ENCODE measurements at regions not wholly inside any gene's neighbourhood (a gene's known extent, or its start where the extent isn't known, plus 50 kb on each side); places are given as distances from the start of the nearest gene placed in this dataset.

- DNase-seq: no peak
Measured at GRCh38 chr13:103308667-103309066, 242.4 kb upstream of the SLC10A2 start.

DNA sequence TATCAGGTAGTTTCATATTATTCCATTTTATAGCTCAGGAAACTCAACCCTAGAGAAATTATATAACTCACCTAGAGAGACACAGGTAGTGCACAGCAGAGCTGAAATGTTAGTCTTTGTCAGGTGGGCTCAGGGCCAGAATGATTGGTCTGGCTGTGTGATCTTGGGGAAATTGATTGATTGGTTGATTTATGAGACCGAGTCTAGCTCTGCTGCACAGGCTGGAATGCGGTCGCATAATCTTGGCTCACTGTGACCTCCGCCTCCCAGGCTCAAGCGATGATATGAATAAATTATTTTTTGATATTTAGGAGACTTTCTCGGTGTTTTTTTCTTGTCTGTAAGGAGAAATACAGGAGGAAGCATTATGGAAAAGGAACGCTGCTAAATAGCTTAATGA, 239.9 kb upstream of the SLC10A2 start:
- DNase-seq: no peak

- no peak for DNase-seq
Measured at GRCh38 chr13:103303078-103303651, 236.9 kb upstream of the SLC10A2 start.

GRCh38 chr13:103302676-103303075, 236.5 kb upstream of the SLC10A2 start:
- no peak for DNase-seq

GRCh38 chr13:103299079-103299478, 232.9 kb upstream of the SLC10A2 start:
- no peak for DNase-seq

DNA sequence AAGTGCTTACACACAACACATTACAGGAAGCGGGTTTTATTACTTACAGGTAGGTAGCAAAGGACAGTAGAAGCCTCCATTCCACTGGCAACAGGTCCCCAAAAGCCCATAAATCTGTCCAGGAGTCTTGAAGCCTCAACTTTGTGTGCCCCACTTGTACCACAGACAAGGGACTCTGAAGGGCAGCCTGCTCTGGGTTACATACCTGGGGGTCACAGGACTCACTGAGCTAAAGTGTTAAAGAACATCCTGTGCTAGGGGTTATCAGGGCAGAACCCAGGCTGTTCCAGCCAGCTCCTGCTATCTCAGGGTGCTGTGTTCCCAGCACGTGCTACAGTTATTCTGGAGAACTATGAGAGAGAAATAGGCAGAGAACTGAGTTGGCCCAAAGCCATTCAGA, 230.9 kb upstream of the SLC10A2 start:
- DNase-seq: no peak

DNA sequence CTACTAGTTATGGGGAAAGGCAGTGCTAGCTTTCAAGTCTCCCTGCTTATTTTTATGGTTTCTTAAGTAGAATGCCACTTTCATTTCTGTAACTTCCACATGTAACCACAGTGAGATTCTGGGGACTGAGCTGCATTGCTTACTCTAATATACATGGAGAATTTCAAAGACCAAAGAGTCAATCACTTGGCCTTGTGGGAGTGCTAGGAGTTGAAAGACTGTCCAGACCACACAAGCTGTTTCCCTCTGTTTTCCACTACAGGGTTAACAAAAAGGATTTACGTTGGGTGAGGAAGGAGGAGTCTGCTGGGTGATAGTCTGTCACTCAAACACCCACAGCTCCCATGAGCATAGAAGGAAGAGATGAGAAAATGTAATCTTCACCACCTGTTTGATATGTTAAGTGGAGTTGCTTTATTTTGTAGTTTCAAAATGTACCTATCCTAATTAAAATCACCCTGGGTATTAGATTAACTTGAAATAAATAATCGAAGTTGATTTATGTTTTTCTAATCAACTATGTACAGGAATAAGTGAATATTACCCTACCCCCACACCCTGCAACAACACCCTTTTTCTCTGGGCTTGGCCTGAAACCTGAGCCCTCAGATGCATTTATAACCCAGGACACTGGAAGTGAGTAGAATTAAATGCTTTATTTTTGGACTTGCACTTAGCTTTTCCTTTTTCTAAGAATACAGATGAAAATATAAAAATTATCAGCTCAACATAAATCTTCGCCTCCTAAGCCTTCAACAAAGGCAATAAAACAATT, 225.8 kb upstream of the SLC10A2 start:
- no peak for DNase-seq

- DNase-seq: no peak
Measured at GRCh38 chr13:103291226-103291625, 225.0 kb upstream of the SLC10A2 start.

- no peak for DNase-seq
Measured at GRCh38 chr13:103289681-103290080, 223.5 kb upstream of the SLC10A2 start.

DNA sequence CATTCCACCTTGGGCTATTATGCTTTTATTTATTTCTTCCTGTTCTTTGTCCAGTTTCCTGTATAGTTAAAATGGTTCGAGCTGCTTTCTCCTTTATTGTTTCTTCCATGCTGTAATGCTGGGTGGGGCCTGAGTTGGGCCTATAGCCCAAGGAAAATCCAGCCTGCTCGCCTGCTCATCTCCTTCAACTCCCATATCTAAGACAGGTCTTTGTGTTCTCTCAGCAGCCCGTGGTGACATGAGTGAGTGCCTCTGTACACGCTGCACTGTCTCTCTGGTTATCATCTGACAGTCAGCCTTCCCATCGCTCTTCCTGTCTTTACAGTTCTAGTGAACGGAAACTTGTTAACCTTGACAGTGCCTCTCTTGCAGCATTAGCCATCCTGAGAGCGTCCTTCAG, 221.9 kb upstream of the SLC10A2 start:
- DNase-seq: no peak

DNA sequence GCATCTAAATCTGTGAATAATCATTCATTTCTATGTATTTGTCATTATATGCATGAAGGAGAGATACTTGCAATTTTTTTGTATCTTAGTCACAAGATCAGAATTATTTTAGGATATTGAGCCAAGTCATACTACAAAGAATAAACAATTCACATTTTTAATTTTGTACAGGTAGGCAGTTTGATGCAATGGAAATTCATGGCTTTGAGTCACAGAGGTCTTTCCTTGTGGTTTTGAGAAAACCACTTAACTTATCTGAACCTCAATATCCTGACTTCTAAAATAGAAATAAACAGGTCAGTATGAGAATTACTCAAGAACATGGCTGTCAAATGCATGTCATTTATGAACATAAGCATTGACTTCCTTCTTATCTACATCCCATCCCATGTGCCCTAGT, 221.4 kb upstream of the SLC10A2 start:
- no peak for DNase-seq

- no peak for DNase-seq
Measured at GRCh38 chr13:103284466-103284865, 218.2 kb upstream of the SLC10A2 start.

- no peak for DNase-seq
Measured at GRCh38 chr13:103283451-103283820, 217.2 kb upstream of the SLC10A2 start.

DNA sequence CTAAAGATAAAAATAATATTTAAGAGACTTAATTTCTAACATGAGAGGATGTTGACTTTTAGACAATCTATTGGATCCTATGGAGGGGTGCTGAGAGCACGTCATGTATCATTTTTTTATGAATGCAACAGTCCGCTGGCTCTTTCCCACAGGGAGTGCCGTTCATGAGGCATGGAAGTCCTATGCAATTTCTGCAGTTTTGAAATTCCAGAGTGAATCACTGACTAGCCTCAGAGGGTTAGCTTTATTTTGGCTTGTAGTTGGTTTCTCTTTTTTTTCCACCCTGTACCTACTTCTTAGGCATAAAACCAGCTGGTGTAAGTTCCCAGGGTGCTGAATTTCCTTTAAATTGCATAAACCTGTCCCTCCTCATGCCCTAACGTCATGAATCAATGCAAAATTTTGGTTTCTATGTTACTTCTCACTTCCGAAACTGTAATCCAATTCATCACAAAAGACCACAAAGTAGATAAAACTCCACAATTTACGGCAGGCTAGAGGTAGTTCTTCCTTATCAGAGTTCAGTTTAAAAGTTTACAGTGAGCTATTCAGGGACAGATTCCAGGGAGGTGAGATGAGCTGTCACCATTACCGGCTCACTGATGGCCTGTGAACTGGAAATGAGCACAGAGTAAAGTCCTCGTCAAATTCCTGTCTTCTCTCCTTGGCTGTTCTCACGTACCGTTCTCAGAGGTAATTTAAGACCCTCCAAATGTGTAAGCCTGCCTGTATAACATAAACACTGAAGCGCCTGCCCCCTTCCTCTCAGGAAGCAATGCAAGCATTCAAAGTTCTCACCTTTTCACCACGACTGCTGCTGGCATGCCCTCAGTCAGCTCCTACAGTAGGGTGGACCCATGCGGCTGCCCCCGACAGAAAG, 216.6 kb upstream of the SLC10A2 start:
- no peak for DNase-seq

DNA sequence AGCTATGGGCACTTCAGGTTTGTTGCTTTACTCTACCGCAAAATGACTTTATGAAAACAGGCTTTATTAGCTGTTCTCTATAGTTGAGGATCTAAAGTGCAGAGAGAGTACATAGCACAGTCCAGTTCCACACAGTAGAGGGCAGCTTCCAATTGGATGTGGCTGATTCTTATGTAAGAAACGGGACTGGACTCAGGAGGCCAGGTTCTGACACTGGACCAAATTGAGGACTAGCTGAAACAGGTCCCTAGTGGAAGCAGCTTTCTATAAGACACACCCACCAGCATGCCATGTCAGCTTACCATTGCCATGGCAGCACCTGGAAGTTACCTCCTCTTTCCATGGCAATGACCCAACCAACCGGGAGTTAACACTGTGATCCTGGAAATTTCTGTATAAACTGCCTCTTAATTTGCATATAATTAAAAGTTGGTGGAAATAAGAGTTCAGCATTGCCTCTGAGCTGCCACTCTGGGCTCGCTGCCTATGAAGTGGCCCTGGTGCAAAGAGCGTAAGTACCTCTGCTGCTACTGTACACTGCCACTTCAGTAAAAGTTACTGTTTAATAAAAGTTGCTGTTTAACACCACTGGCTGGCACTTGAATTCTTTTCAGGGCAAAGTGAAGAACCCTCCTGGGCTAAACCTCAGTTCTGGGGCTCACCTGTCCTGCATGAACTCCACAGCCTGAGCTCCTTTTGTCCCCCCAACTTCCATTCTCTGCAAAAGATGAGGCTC, 211.9 kb upstream of the SLC10A2 start:
- no peak for DNase-seq

DNA sequence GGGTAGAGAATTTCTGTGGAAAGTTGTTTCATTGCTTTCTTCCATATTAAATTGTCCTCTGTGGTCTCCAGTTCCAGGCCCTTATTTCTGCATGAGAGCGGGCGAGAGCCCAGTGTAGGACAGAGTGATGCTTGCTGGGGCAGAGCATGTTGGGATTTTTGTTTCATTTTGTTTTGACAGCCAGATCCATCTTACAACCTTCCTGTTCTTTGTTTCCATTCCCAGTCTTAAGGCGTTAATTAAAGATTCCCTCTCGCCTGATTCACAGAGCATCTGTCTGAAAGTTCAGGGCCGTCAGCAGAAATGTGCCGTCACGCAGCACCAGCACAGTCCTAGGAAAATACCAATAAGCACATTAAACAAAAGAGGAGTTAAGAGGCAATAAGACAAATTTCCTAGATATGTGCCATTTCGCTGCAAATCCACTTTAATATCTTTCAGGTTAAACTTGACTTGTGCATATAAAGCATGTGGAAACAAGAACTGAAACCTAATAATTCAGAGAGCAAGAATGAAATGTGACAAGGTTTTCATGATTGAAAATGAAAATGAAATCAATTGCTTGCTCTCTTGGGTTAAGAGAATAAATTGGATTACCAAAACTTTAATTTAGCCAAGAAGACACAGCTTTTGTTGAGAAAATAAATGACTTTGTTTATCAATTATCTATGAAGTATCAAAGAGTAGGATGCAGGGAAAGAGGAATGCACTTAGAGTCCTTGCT, 210.7 kb upstream of the SLC10A2 start:
- DNase-seq: no peak

DNA sequence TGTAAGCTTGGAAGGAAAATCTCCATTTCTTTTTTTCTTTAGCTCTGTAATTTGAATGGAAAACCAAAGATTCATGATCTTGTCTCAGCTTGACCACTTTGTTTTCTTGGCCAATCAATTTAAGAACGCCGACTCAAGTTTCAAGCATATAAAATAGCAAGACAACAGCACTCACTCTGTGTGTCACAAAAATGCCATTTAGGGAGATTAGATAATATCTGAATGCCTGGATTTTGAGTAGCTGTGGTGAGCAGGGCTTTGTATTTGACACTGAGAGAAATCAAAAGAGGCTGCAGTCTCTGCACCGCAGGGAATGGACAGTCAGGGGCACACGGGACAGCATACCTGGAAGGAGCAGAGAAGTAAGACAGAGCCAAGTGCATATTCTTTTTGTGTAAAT, 209.5 kb upstream of the SLC10A2 start:
- no peak for DNase-seq

GRCh38 chr13:103275081-103275480, 208.9 kb upstream of the SLC10A2 start:
- no peak for DNase-seq

DNA sequence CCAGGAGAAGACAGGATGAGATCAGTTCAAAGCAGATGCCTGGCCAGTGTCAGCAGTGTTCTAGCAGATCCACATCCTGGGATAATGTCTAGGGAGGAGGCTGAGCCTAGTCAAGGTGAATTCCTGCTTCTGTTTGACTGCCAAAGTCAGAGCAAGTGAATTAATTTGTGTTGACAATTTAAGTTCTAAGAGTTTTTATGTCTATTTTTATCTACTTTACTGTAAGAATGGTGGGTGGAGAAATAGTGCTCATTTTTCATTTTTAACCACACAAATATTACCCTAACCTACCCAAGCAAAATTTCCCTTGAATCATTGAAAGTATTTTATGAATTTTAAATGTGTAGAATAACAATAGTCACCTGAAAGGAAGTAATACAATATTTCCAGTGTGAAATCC, 207.6 kb upstream of the SLC10A2 start:
- DNase-seq: no peak

- no peak for DNase-seq
Measured at GRCh38 chr13:103272770-103273169, 206.6 kb upstream of the SLC10A2 start.

DNA sequence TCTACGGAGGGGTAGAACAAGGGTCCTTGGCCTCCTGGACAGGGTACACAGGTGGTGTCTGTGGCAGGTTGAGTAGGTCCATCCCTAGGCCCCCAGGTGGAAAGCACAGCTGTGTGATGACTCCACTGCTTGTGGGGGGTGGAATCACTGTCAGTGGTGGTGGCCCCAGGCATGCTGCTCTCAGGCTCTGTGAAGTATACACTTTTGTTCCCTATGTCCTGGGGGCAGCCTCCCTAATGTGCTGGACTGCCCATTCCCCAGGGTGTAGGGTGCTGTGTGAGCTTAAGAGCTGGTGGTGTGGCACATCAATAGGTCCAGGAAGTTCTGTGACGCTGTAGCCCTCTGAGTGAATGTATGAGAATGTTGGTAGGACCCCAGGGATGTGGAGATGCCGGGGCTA, 197.2 kb upstream of the SLC10A2 start:
- no peak for DNase-seq

GRCh38 chr13:103255587-103256301, 189.5 kb upstream of the SLC10A2 start:
- DNase-seq: no peak
